WTC11 (cell line): ENCODE measurements at regions not wholly inside any gene's neighbourhood (a gene's known extent, or its start where the extent isn't known, plus 50 kb on each side); places are given as distances from the start of the nearest gene placed in this dataset.

Source experiments
- CTCF ChIP-seq: fragments of 200-600 bp; IDR thresholded peaks from 2 replicates; pipeline ENCODE4 v1.8.0; 2022; ENCODE audit warnings: antibody characterized with exemption
- PRDM15 ChIP-seq: sonication (generic); formaldehyde crosslinking; IDR thresholded peaks from 2 replicates; pipeline ENCODE4 v1.8.0; 2022; ENCODE audit warnings: missing genetic modification reagents
- ZNF121 ChIP-seq: sonication (generic); formaldehyde crosslinking; IDR thresholded peaks from 2 replicates; pipeline ENCODE4 v1.8.0; 2023; ENCODE audit warnings: missing genetic modification reagents

GRCh38 chr21:35406635-35407034, 357.5 kb upstream of the RUNX1 start:
- no peak for TF ChIP-seq ZNF121 (CRISPR knock-in tag)
- TF ChIP-seq PRDM15, result no peak
- no peak for TF ChIP-seq CTCF
